ENCODE measurements at regions not wholly inside any gene's neighbourhood (a gene's known extent, or its start where the extent isn't known, plus 50 kb on each side); places are given as distances from the start of the nearest gene placed in this dataset.

GRCh38 chr12:34345801-34346200, 323.5 kb downstream of the ALG10 start:
- TF ChIP-seq CTCF (IDR thresholded peaks at IDR 0.05) (no peak), POLR2A (IDR thresholded peaks at IDR 0.05) (no peak)

Data from body of pancreas (tissue), 4 donors.